Neural cell (in vitro differentiated cells): ENCODE measurements at regions not wholly inside any gene's neighbourhood (a gene's known extent, or its start where the extent isn't known, plus 50 kb on each side); places are given as distances from the start of the nearest gene placed in this dataset.

ENCODE experiments used
- H2AFZ ChIP-seq: fragments of 200-600, 300-800 bp; sonication (generic), shearing (Covaris generic); 2 replicates; pipeline ENCODE4 v1.6.0; 2014; ENCODE audit warnings: low read depth, mild to moderate bottlenecking, antibody characterized with exemption, low read length, moderate library complexity
- H3F3A ChIP-seq: fragments of 200-600 bp; shearing (Covaris generic); 2 replicates; pipeline ENCODE4 v1.6.1; 2016; ENCODE audit warnings: mild to moderate bottlenecking, moderate library complexity, mixed read lengths, antibody characterized with exemption, low read length; ENCODE audit not compliant: insufficient read depth, poor library complexity, severe bottlenecking
- H3K27ac ChIP-seq: fragments of 200-600, 300-800 bp; sonication (generic), shearing (Covaris generic); 2 replicates; pipeline ENCODE4 v1.5.1; 2014; ENCODE audit warnings: mild to moderate bottlenecking, low read length, moderate library complexity
- H3K27me3 ChIP-seq: fragments of 300-800, 200-600 bp; sonication (generic), shearing (Covaris generic); 2 replicates; pipeline ENCODE4 v1.6.0; 2014; ENCODE audit warnings: mild to moderate bottlenecking, low read depth, low read length, moderate library complexity; ENCODE audit not compliant: insufficient read depth
- H3K36me3 ChIP-seq: fragments of 300-800, 200-600 bp; sonication (generic), shearing (Covaris generic); 2 replicates; pipeline ENCODE4 v1.5.1; 2014; ENCODE audit warnings: mild to moderate bottlenecking, antibody characterized with exemption, low read length, moderate library complexity; ENCODE audit not compliant: insufficient read depth
- H3K4me2 ChIP-seq: fragments of 300-800, 200-600 bp; sonication (generic), shearing (Covaris generic); 2 replicates; pipeline ENCODE4 v1.6.0; 2014; ENCODE audit warnings: mild to moderate bottlenecking, low read length
- H3K4me3 ChIP-seq: fragments of 300-800, 200-600 bp; sonication (generic), shearing (Covaris generic); 2 replicates; pipeline ENCODE4 v1.5.1; 2014; ENCODE audit warnings: mild to moderate bottlenecking, low read length, moderate library complexity
- H3K79me2 ChIP-seq: fragments of 200-600 bp; shearing (Covaris generic); replicated peaks from 2 replicates; pipeline ENCODE4 v1.6.0; 2014; ENCODE audit warnings: mild to moderate bottlenecking, low read length, moderate library complexity; ENCODE audit not compliant: insufficient read depth
- H3K9ac ChIP-seq: fragments of 300-800, 200-600 bp; sonication (generic), shearing (Covaris generic); 2 replicates; pipeline ENCODE4 v1.6.1; 2016; ENCODE audit warnings: mild to moderate bottlenecking, low read length, mixed read lengths
- H3K9me2 ChIP-seq: fragments of 200-600 bp; shearing (Covaris generic); 2 replicates; pipeline ENCODE4 v1.6.1; 2016; ENCODE audit warnings: mild to moderate bottlenecking, low read length, mixed read lengths; ENCODE audit not compliant: insufficient read depth
- H3K9me3 ChIP-seq: fragments of 200-600, 300-800 bp; sonication (generic), shearing (Covaris generic); 2 replicates; pipeline ENCODE4 v1.6.1; 2016; ENCODE audit warnings: mild to moderate bottlenecking, mixed run types, low read length, moderate library complexity, mixed read lengths
- H4K20me1 ChIP-seq: fragments of 200-600 bp; shearing (Covaris generic); 2 replicates; pipeline ENCODE4 v1.6.1; 2016; ENCODE audit warnings: mild to moderate bottlenecking, mixed run types; ENCODE audit not compliant: insufficient read depth
- CTCF ChIP-seq: fragments of 450-650 bp; IDR thresholded peaks from 2 replicates; pipeline ENCODE4 v1.5.1; 2014; ENCODE audit warnings: antibody characterized with exemption, mild to moderate bottlenecking, moderate library complexity; ENCODE audit not compliant: poor library complexity, severe bottlenecking
- EP300 ChIP-seq: fragments of 450-650 bp; conservative IDR thresholded peaks from 2 replicates; pipeline ENCODE4 v1.6.1; 2014; ENCODE audit warnings: antibody characterized with exemption, mild to moderate bottlenecking, moderate library complexity; ENCODE audit not compliant: poor library complexity, severe bottlenecking
- EZH2 ChIP-seq: fragments of 200-600, 300-800 bp; shearing (Covaris generic), sonication (generic); IDR thresholded peaks from 2 replicates; pipeline ENCODE4 v1.6.1; 2014; ENCODE audit warnings: antibody characterized with exemption, low read length, borderline replicate concordance, mild to moderate bottlenecking; ENCODE audit not compliant: insufficient read depth, poor library complexity, severe bottlenecking
- MXI1 ChIP-seq: fragments of 450-650 bp; conservative IDR thresholded peaks from 2 replicates; pipeline ENCODE4 v1.6.1; 2014; ENCODE audit warnings: antibody characterized with exemption, mild to moderate bottlenecking; ENCODE audit not compliant: poor library complexity, severe bottlenecking
- POLR2AphosphoS5 ChIP-seq: IDR thresholded peaks from 2 replicates; pipeline ENCODE4 v1.6.1; 2012
- RAD21 ChIP-seq: fragments of 450-650 bp; conservative IDR thresholded peaks from 2 replicates; pipeline ENCODE4 v1.6.1; 2014; ENCODE audit warnings: antibody characterized with exemption, mild to moderate bottlenecking, moderate library complexity
- REST ChIP-seq: IDR thresholded peaks from 2 replicates; pipeline ENCODE4 v1.6.1; 2012; ENCODE audit warnings: borderline replicate concordance
- SMC3 ChIP-seq: fragments of 450-650 bp; conservative IDR thresholded peaks from 2 replicates; pipeline ENCODE4 v1.6.1; 2014; ENCODE audit warnings: antibody characterized with exemption, mild to moderate bottlenecking, moderate library complexity; ENCODE audit not compliant: poor library complexity
- TAF1 ChIP-seq: IDR thresholded peaks from 2 replicates; pipeline ENCODE4 v1.6.1; 2012; ENCODE audit warnings: low read depth

GRCh38 chr4:153131596-153131995 is 72.6 kb upstream of the TRIM2 start:
- Histone ChIP-seq H2AFZ (no peak overlapping the region), H3K9me3 (no peaks in the 10 kb centered on the region), H3K27me3 (no peaks in the 10 kb centered on the region), H3F3A (no peaks in the 10 kb centered on the region), H3K9ac (no peak overlapping the region), H3K9me2 (no peaks in the 10 kb centered on the region), H3K36me3 (no peaks in the 10 kb centered on the region), H3K79me2 (no peaks in the 10 kb centered on the region), H3K4me3 (no peak overlapping the region), H3K4me2 (no peak overlapping the region), H3K27ac (no peak overlapping the region), H4K20me1 (no peaks in the 10 kb centered on the region)
- TF ChIP-seq EZH2 = no peak
- TF ChIP-seq TAF1 = no peak
- no peak for TF ChIP-seq POLR2AphosphoS5
- TF ChIP-seq RAD21 = no peak
- TF ChIP-seq EP300 = no peak
- TF ChIP-seq REST = no peak
- no peak for TF ChIP-seq CTCF
- TF ChIP-seq MXI1 = no peak
- no peak for TF ChIP-seq SMC3

- no peaks in the 10 kb centered on the region for H4K20me1 ChIP-seq
- H3K9ac ChIP-seq = no peak overlapping the region
- no peak for TF ChIP-seq CTCF
- no peak for TF ChIP-seq MXI1
- no peak for TF ChIP-seq POLR2AphosphoS5
- TF ChIP-seq REST = no peak
- TF ChIP-seq EZH2 = no peak
- no peak for TF ChIP-seq RAD21
- no peak for TF ChIP-seq SMC3
- no peak for TF ChIP-seq EP300
- no peak for TF ChIP-seq TAF1
- H3K36me3 ChIP-seq = no peaks in the 10 kb centered on the region
- H3K79me2 ChIP-seq = no peaks in the 10 kb centered on the region
- H3K9me2 ChIP-seq = no peaks in the 10 kb centered on the region
- no peak overlapping the region for H3K4me2 ChIP-seq
- H3K4me3 ChIP-seq = no peak overlapping the region
- H2AFZ ChIP-seq = no peak overlapping the region
- no peaks in the 10 kb centered on the region for H3F3A ChIP-seq
- no peak overlapping the region for H3K27ac ChIP-seq
- no peaks in the 10 kb centered on the region for H3K9me3 ChIP-seq
- H3K27me3 ChIP-seq = no peaks in the 10 kb centered on the region
Measured at GRCh38 chr4:153137159-153137558, 67.1 kb upstream of the TRIM2 start.
